ENCODE measurements at regions not wholly inside any gene's neighbourhood (a gene's known extent, or its start where the extent isn't known, plus 50 kb on each side); places are given as distances from the start of the nearest gene placed in this dataset.

- no TSS peak for BruUV-seq (replicated peaks)
- CTCF ChIA-PET, result no interaction called here
These were observed 555.0 kb downstream of the MID1IP1 start for GRCh38 chrX:39356119-39356807.

GRCh38 chrX:39360101-39360500 lies 558.8 kb downstream of the MID1IP1 start:
- no peaks in the 10 kb centered on the region for H3K4me1 ChIP-seq (ENCODE audit: insufficient read depth, low read length)
- DNase-seq, result no peak
- CTCF ChIA-PET, result no interaction called here
- no peak for ATAC-seq
- no peaks in the 10 kb centered on the region for H3K9me3 ChIP-seq (ENCODE audit: low read length)
- no peak overlapping the region for H3K27ac ChIP-seq (ENCODE audit: low read length)
- no peaks in the 10 kb centered on the region for H3K79me2 ChIP-seq (ENCODE audit: low read length)
- H3K9ac ChIP-seq (ENCODE audit: low read length), result no peak overlapping the region
- H3F3A ChIP-seq (ENCODE audit: low read length, unreplicated experiment), result no peaks in the 10 kb centered on the region
- BruUV-seq (replicated peaks), result no TSS peak
- H3K4me3 ChIP-seq (ENCODE audit: low read length), result no peak overlapping the region
- no peaks in the 10 kb centered on the region for H3K36me3 ChIP-seq (ENCODE audit: low read depth, low read length)
- intact Hi-C loops (cut with micrococcal nuclease), result no loop called here
- no peak overlapping the region for H3K4me2 ChIP-seq (ENCODE audit: low read length)
- POLR2A ChIA-PET (ENCODE audit: unreplicated experiment), result no interaction called here
- TF ChIP-seq CTCF (conservative IDR thresholded peaks at IDR 0.05; ENCODE audit: low read depth, low read length), result no peak
- TF ChIP-seq EZH2phosphoT487 (IDR thresholded peaks at IDR 0.05; ENCODE audit: borderline replicate concordance, low read length), result no peak
- no peak for TF ChIP-seq EZH2 (IDR thresholded peaks at IDR 0.05; ENCODE audit: low read length, unreplicated experiment)
- no peaks in the 10 kb centered on the region for H3K9me2 ChIP-seq (replicated peaks; ENCODE audit: low read length)
- no peak overlapping the region for H2AFZ ChIP-seq (ENCODE audit: low read length)
- H4K20me1 ChIP-seq (ENCODE audit: low read length), result no peaks in the 10 kb centered on the region
- no peaks in the 10 kb centered on the region for H3K27me3 ChIP-seq (ENCODE audit: low read length)

More at GRCh38 chrX:39356119-39356807, 555.0 kb downstream of the MID1IP1 start:
- Histone ChIP-seq H4K20me1 (ENCODE audit: low read length) (no peaks in the 10 kb centered on the region), H3K36me3 (ENCODE audit: low read depth, low read length) (no peaks in the 10 kb centered on the region), H3K27ac (ENCODE audit: low read length) (no peak overlapping the region), H3K9me3 (ENCODE audit: low read length) (no peaks in the 10 kb centered on the region), H3K9ac (ENCODE audit: low read length) (no peak overlapping the region), H3K79me2 (ENCODE audit: low read length) (no peaks in the 10 kb centered on the region), H3F3A (ENCODE audit: low read length, unreplicated experiment) (no peaks in the 10 kb centered on the region), H3K4me2 (ENCODE audit: low read length) (no peak overlapping the region), H3K9me2 (replicated peaks; ENCODE audit: low read length) (no peaks in the 10 kb centered on the region), H3K27me3 (ENCODE audit: low read length) (no peaks in the 10 kb centered on the region; the same call in 1 of the 2 replicates), H3K4me3 (ENCODE audit: low read length) (no peak overlapping the region), H2AFZ (ENCODE audit: low read length) (no peak overlapping the region), H3K4me1 (ENCODE audit: insufficient read depth, low read length) (no peaks in the 10 kb centered on the region)
- POLR2A ChIA-PET (ENCODE audit: unreplicated experiment), result no interaction called here
- intact Hi-C loops (cut with micrococcal nuclease), result no loop called here
- TF ChIP-seq EZH2 (IDR thresholded peaks at IDR 0.05; ENCODE audit: low read length, unreplicated experiment) (no peak), CTCF (conservative IDR thresholded peaks at IDR 0.05; ENCODE audit: low read depth, low read length) (no peak), EZH2phosphoT487 (IDR thresholded peaks at IDR 0.05; ENCODE audit: borderline replicate concordance, low read length) (no peak)
- ATAC-seq (no peak), DNase-seq (no peak)

- Histone ChIP-seq H3K27ac (ENCODE audit: low read length) (no peak overlapping the region), H3K79me2 (ENCODE audit: low read length) (no peaks in the 10 kb centered on the region), H3K27me3 (ENCODE audit: low read length) (no peaks in the 10 kb centered on the region), H3K9me2 (replicated peaks; ENCODE audit: low read length) (no peaks in the 10 kb centered on the region), H3K36me3 (ENCODE audit: low read depth, low read length) (no peaks in the 10 kb centered on the region), H3K4me1 (ENCODE audit: insufficient read depth, low read length) (no peaks in the 10 kb centered on the region), H2AFZ (ENCODE audit: low read length) (no peak overlapping the region), H3F3A (ENCODE audit: low read length, unreplicated experiment) (no peaks in the 10 kb centered on the region), H4K20me1 (ENCODE audit: low read length) (no peaks in the 10 kb centered on the region), H3K4me3 (ENCODE audit: low read length) (no peak overlapping the region), H3K9me3 (ENCODE audit: low read length) (no peaks in the 10 kb centered on the region), H3K4me2 (ENCODE audit: low read length) (no peak overlapping the region), H3K9ac (ENCODE audit: low read length) (no peak overlapping the region)
- no peak for TF ChIP-seq CTCF (conservative IDR thresholded peaks at IDR 0.05; ENCODE audit: low read depth, low read length)
- no peak for TF ChIP-seq EZH2 (IDR thresholded peaks at IDR 0.05; ENCODE audit: low read length, unreplicated experiment)
- BruUV-seq (replicated peaks), result no TSS peak
- DNase-seq (no peak), ATAC-seq (no peak)
- ChIA-PET CTCF (no interaction called here), POLR2A (ENCODE audit: unreplicated experiment) (no interaction called here)
- intact Hi-C loops (cut with micrococcal nuclease), result no loop called here
These were observed 560.5 kb downstream of the MID1IP1 start for GRCh38 chrX:39361736-39362135.
